DMS153 treated with DMSO at 0.1 percent for 48 hours (cell line): ENCODE measurements at regions not wholly inside any gene's neighbourhood (a gene's known extent, or its start where the extent isn't known, plus 50 kb on each side); places are given as distances from the start of the nearest gene placed in this dataset.

Experiments used
- DNase-seq: peaks from one replicate; lab custom pipeline; 2025; ENCODE audit not compliant: unreplicated experiment; lab: John Stamatoyannopoulos, UW

DNA sequence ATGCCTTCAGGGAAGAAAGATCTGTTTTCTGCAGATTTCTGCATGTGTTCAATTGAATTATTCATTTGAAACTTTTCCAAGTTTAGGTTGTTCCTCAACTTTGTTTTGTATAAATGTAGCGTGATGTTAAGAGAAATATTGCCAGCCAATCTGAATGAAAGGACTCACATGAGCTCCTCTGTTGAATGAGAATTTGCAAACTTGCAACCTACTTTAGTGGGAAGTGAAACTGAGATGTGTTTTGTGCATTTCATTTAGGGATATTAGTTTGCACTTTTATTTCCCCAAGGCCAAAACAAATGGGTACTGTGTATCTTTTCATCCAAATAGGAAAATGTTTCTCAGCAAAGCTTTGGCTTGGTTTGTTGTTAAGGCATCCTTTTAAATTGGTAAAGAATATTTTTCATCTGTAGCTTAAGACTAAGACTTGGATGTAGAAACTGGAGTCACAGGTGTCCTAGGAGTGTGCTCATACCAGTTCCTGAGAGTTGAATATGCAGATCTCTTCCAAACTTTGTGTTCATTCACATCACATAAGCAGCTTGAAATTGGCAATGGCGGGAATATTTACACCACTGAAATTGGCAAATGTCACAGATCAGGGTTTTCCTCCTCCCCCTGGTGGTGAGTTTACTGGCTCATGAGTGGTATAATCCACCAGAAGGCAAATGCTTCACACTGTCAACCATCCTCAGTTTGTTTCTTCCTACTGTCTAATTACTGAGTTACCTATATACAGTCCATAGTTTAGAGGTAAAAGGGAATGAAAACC, 193.6 kb upstream of the BANK1 start:
- DNase-seq: no peak

DNA sequence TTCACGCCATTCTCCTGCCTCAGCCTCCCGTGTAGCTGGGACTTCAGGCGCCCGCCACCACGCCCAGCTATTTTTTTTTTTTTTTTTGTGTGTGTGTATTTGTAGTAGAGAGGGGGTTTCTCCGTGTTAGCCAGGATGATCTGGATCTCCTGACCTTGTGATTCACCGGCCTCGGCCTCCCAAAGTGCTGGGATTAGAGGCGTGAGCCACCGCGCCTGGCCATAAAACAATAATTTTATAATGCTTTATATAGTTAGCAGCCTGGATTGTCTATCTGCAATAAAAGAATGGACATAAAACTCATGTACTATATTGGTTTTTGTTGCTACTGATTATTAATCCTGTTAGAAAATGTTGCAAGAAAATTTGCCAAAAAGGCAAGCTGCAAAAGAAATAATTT, 195.9 kb upstream of the BANK1 start:
- DNase-seq: no peak

DNA sequence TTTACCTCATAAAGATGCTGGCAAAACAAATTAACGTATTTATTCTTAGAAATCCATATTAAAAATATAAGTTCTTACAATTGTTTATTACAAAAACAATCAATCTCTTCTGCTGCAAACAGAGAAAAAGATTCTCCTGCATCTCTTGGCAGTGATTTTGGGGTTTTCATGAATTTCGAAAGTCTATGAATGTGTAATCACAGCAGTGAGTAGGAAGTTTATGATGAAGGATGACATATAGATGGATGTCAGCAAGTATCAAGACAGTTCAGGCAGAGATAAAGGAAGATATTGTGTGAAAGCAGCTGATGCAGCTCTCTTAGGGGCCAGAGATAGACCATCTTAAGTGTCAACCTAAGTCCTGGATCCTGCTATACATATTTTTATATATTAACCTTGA, 196.9 kb upstream of the BANK1 start:
- DNase-seq: no peak

DNA sequence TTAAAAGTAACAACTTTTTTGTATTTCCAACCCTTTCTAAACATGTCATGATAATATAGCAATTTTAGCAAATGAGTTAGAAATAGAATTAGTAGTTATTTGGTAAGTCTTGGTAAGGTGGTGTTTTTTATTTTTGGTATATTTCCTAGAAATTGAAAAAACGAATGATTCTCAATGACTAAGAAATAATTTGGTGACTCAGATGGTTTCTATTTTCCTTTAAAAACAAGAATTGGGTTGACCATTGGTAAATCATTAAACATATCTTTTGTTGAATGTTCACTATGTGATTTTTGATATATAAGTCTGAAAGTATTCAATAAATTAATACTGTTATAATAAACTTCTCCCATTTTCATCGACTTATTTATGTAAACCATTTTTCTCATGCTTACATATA, 206.2 kb upstream of the BANK1 start:
- DNase-seq: no peak

DNA sequence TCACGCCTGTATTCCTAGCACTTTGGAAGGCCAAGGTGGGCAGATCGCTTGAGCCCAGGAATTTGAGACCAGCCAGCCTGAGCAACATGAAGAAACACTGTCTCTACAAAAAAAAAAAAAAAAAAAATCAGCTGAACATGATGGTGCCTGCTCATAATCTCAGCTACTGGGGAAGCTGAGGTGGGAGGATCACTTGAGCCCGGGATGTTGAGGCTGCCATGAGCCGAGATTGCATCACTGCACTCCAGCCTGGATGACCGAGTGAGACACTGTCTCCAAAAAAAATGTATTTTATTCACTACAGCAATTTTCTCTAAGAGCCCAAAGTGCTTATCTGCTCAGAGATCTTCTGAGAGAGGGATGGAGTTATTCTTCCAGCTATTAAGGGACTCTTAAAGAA, 215.8 kb upstream of the PPP3CA start:
- no peak for DNase-seq

DNA sequence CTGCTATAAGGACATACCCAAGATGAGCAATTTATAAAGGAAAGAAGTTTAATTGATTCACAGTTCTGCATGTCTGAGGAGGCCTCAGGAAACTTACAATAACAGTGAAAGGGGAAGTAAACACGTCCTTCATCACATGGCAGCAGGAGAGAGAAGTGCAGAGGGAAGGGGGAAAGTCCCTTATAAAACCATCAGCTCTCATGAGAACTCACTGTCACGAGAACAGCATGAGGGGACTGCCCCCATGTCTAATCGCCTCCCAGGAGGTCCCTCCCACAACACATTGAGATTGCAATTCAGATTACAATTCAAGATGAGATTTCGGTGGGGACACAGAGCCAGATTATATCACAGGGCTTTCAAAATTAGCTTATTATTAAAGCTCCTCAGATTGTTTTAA, 209.5 kb upstream of the PPP3CA start:
- no peak for DNase-seq

DNA sequence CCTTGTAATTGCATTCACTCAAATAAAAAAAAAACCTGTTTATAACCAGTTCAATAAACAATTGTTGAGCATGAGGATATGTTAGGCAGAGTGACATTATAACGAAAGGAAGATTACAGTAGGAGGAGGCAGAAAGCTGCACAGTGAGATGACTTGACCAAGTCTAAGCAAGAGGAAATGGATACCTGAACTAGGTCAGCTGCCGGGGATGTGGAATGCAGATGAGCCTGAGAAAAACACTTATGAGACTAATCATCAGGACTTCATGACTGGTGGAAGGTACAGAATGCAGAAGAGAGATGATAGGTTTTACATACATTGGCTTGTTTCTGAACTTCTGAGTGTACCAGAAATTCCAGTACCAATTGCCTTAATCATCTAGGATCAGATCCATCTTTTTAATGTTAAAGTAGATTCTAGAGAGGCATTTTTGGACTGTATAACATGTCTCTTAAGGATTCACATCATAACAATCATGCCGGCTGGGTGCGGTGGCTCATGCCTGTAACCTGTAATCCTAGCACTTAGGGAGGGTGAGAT, 208.1 kb upstream of the PPP3CA start:
- no peak for DNase-seq

DNA sequence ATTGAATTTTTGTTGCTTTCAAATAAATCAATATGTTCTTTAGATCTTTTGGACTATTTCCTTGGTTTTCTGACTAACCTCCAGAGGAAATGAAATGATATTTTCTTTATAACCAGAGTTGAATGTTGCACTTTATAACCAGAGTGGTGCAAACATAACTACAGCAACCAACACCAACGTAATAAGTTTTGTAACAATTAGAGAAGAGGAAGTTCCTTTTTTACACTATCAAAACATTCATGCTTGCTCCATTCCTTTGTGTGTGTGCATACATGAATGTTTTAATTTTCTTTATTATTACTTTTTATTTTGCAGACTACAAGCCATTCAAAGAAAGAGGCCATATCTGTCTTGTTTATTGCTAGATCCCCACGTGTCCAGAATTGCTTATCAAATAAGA, 193.0 kb upstream of the PPP3CA start:
- no peak for DNase-seq

DNA sequence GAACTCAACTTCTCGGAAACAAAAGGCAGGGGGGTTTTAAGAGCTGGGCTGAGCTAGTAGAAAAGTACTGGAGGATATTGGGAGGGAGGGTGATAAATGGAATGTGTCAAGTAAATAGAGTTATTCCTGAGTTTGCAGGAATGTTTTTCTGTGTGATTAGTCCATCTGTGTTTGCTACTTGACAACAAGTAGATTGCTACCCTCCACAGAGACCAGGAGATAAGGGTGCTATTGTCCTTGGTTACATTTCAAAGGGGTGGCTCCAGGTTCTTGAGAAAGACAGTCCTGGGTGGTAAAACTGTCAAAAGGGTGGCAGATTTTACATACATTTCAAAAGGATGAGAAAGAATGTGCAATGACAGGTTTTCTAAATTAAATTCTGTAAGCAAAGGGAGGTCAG, 181.2 kb upstream of the PPP3CA start:
- no peak for DNase-seq

DNA sequence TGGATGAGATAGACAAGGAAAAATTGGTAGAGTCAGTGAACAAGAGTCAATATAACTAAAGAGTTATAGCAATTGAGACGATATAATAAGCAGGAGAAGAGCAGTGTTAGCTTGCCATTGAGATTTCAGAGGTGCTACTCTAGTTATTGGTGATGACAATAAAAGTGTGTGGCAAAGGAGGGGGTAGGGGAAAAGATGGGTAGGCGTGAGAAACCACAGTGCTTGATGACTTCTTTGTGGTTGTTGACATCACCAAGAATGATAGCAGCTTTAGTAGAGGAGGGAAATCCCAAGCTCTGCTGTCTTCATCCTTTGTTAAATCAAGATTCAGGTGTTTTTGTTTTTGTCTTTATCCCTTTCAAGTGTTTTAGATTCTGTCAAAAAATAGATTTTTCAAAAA, 179.9 kb upstream of the PPP3CA start:
- DNase-seq: no peak

DNA sequence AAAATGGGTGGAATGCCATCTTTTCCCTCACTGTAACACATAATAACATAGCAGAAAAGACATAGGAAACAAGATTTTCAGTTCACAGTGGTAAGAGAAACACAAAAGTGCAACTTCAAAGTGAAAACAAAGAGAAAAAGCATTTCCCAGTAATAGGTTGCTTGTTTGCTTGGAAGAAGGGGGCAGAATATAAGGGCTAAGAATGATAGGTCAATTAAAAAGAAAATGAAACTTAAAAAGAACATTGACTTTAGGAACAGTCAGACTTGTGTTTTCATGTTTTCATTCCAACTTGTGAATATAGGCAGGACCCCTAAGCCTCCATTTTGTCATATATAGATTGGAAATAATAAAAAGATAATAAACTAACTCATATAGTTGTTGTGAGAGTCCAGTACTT, 168.2 kb upstream of the PPP3CA start:
- DNase-seq: no peak

DNA sequence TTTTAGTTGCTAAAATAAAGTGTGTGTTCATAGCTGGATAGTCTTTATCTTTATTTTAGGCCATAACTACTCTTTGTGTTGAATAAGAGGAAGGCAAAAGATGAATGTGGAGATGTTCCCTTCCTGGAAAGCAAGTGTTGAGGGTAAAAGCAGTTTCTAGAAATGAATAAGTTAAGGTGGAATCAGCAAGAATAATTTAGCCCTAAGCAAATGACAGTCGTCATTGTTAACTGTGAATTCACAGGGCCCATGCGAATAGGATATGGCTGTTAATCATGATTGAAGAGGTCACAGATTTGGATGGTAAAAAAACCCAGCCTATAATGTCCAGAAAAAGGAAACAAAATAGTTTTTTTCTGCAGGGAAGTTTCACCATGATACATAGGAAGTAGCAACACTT, 167.8 kb upstream of the PPP3CA start:
- no peak for DNase-seq

DNA sequence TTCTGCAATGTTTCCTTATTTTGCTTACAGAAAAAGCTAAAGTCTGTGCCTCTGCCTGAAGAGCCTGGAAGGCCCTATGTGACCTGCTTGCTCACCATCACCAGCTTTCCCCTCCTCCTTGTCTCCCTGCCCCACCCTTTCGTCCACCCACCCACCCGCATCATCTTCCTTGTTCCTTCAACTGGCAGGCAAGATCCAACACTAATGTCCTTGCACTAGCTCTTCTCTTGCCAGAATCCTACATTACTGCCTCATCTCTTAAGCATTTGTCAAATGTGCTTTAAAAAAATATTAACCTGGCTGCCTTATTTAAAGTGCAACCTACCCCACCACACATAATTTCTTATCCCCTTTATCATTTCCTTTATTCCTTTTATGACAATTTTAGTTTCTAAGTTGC, 165.1 kb upstream of the PPP3CA start:
- DNase-seq: no peak

DNA sequence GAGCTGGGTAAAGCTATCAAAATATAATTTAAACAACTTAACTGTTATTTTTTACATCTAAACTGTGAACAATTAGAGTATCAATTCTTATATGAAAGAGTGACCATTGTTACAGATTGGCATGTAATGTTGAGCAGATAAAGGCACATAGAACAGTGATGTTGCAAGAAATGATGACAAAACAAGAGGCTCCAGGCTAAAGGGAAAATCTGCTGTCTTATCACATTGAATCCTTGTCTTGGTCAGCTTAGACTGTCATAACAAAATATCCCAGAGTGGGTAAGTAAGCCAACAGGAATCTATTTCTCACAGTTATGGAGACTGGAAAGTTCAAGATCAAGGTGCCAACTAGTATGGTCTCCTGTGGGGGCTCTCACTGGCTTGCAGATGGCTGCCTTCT, 154.1 kb upstream of the PPP3CA start:
- DNase-seq: no peak

DNA sequence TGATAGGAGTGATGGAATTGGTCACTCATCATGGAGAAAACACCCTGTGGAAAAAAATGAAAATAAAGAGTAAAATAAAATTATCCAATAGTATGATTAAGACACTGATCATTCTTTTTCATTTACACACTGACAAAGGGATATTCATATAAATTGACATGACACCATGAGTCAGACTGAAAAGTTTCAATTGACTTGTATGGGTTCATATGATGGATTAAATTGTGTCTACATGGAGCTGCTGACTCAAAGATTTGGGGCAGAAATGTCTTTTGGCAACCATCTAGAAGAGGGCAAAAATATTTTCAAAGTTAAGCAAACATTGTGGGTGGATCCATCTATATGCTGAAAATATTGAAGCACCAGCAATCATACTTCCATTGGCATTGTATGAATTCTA, 153.4 kb upstream of the PPP3CA start:
- no peak for DNase-seq

DNA sequence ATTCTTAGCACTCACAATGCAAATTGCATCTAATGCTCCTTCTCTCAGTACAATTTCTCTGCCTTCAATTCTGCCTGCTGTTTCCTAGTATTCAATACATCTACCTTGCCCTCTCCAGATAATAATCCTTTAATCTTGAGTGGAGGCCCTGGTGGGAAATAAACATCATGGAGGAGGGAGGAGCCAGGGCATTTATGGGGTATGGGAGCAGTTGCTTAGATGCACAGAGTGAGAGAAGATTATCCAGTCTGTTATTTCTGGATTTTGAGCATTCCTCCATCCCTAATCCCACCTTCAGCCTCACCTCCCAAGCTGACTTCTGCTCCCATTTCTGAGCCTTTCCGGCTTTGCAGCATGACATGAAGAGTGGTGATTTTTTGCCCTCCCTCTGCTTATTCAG, 127.9 kb upstream of the PPP3CA start:
- no peak for DNase-seq

DNA sequence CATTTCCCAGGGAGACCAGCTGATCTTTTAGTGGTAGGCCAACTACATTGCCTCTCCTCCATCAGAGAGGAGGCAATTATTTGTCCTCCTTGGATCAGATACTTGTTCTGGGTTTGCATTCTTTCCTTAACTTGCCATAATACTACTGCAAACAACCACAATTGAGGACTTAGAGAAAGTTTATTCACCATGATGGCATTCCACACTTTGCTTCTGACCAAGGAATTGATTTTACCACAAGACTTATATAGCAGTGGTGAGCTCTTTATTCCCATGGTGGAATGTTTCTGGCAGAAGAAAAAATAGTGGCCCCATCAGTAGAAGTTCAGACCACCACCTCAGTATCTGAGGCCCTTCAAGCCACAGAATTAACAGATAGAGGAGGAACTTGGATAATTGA, 123.9 kb upstream of the PPP3CA start:
- DNase-seq: no peak

DNA sequence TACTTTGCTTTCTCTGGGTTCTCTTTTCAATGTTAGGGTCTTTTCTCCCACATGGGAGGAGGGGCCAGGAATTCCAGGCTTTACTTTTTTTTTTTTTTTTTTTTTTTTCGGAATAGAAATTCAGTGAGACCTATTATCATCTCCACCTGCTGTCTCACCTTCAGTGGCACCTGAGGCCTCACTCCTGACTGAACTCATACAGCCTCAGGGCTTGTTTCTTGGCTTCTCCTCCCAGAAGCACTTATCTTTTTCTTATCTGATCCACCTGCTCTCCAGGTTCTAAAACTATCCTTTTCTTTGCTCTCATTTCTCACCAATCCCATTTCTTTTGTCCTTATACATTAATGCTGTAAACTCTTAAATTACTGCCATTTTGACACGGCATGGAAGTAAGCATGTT, 117.3 kb upstream of the PPP3CA start:
- no peak for DNase-seq

DNA sequence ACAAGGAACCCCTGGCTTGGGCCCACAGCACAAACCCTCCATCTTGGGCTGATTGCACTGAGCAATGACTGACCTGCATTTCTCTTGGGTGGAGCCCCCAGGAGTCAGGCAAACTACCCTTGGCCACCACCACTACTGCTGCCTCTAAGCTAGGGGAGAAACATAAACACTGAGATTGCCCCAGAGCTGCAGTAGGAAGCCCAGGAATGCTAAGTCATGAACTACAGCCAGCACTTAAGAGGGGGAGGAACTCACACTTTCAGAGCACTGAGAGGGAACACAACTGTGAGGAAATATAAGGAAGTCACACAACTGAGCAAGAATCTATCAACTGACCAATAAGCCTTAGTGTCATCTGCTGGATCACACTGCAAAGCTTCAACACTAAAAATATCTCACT, 111.6 kb upstream of the PPP3CA start:
- DNase-seq: no peak

DNA sequence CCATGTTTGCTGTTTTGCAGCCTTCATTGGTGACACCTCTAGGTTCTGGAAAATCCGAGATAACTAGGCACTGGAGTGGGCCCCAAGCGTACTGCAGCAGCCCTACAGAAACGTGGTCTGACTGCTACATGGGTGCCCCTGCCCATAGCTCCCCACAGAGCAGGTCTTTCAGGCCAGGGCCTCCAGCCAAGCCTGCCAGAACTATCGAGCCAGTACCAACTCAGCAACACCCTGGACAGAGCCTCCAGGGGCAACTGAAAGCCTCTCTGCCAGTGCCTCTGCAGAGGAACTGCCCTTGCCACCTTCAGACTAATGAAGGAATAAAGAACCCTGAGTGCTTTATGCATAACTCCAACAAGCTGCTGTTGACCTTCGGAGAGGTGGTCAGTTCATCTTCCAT, 111.1 kb upstream of the PPP3CA start:
- no peak for DNase-seq

DNA sequence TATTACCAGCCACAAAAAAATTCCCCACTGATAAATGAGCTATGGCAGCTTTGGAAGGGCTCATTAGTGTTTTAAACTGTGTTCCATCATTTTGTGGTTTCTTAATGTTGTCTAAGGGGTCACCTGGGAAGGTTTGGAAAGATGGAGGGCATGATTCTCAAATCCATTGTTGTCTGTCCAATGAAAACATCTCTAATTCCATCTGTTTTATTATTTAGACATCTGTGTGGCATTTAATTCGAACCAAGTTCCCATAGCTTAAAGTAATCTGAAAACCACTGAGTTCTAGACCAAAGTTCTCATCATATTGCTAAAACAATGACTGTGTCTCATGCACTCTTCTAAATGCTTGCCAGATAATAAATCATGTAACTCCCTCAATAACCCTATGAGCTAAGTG, 103.8 kb upstream of the PPP3CA start:
- no peak for DNase-seq

DNA sequence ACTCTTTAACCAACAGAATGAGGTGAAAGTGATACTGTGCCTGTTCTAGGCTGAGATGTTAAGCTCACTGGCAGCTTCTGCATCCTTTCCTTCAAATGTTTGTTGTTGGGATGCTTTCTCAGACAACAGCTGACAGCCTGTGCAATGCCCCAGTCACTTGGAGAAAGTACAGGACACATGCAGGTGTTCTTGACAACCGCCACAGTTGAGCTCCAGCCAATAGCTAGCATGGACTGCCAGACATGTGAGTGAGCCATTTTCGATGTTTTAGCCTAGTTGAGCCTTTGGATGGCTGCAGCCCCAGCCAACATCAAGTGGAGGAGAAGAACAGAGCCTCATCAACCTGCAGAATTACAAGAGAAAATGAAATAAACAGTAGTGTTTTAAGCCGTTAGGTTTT, 94.1 kb upstream of the PPP3CA start:
- no peak for DNase-seq

DNA sequence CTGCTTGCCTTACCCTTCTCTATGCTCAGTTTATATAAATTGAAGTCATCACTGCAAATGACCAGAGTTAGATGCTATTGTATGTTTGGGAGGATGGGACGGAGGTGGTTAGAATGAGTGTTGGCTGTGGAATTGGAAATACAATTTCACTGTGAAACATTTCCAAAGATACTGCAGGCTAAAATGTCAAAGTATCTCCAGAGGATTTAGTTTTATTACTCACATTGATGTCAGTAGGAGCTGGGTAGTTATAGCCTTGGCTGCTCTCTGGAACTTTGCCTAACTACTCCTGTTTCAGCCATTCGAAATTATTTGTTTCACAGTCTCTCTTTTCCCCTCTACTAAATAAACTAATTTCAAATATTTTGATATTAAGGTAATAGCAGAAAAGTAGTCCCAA, 92.6 kb upstream of the PPP3CA start:
- no peak for DNase-seq
